ENCODE measurements at regions not wholly inside any gene's neighbourhood (a gene's known extent, or its start where the extent isn't known, plus 50 kb on each side); places are given as distances from the start of the nearest gene placed in this dataset.

DNA sequence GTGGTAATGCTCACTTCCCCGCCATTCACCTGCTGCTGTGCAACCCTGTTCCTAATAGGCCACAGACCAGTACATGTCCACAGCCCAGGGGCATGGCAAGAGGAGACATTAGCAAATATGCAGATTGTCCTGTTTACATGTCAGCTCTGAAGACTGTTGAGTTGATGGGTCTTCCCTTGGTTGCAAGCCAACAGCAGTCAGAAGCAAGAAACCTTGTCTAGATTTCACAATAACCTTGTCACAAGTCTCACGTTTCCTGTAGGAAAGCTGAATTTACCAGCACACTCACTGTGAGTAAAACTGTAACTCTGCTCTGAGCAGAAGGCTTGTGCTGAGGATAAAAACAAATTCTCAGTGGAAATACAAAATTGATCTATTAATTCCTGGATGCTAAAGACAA, 195.1 kb downstream of the HLX start:
- no peak for TF ChIP-seq CTCF (IDR thresholded peaks at IDR 0.05; ENCODE audit: low read depth, low read length)
- Histone ChIP-seq H3K9me3 (no peaks in the 10 kb centered on the region), H3K36me3 (no peaks in the 10 kb centered on the region), H3K27me3 (no peaks in the 10 kb centered on the region), H3K4me1 (no peaks in the 10 kb centered on the region), H3K4me3 (ENCODE audit: low read depth, low read length) (no peak overlapping the region)
- no peak for DNase-seq

GRCh38 chr1:221075911-221076310, 196.7 kb downstream of the HLX start:
- no peak for TF ChIP-seq CTCF (IDR thresholded peaks at IDR 0.05; ENCODE audit: low read depth, low read length)
- no peaks in the 10 kb centered on the region for H3K4me1 ChIP-seq
- no peak for DNase-seq

GRCh38 chr1:221076391-221076811, 197.2 kb downstream of the HLX start:
- H3K36me3 ChIP-seq: no peaks in the 10 kb centered on the region
- no peak for TF ChIP-seq CTCF (IDR thresholded peaks at IDR 0.05; ENCODE audit: low read depth, low read length)
- H3K27me3 ChIP-seq: no peaks in the 10 kb centered on the region
- H3K4me3 ChIP-seq (ENCODE audit: low read depth, low read length): no peak overlapping the region
- no peak for DNase-seq
- H3K9me3 ChIP-seq: no peaks in the 10 kb centered on the region
- no peaks in the 10 kb centered on the region for H3K4me1 ChIP-seq

More at GRCh38 chr1:221075911-221076310, 196.7 kb downstream of the HLX start:
- Histone ChIP-seq H3K4me3 (ENCODE audit: low read depth, low read length) (no peak overlapping the region), H3K36me3 (no peaks in the 10 kb centered on the region), H3K9me3 (no peaks in the 10 kb centered on the region), H3K27me3 (no peaks in the 10 kb centered on the region)

DNA sequence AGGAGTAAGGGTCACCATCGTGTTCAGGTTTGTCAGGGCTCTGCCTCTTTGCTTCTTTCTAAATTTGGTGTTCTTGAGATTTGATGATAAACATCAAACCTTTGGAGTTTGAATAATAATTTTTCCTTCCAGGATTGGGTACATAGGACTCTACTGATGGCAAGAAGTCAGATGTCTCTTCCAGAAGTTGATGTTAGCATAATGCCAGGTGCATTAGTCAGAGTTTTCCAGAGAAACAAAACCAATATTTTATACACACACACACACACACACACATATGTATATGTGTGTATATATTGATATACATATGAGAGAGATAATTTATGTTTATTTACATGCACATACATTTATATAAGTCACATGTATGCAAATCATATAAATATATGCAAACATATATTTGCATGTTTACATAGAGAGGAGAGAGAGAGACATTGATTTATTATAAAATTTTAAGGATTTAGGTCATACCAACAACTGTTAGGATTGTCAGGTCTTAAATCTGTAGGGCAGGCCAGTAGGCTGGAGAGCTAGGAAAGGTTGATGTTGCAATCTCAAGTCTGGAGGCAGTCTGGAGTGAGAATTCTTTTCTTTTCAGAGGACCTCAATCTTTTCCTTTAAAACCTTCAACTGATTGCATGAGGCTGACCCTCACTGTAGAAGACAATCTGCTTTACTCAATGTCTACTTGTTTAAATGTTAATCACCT, 199.2 kb downstream of the HLX start:
- Histone ChIP-seq H3K4me1 (no peaks in the 10 kb centered on the region), H3K9me3 (no peaks in the 10 kb centered on the region), H3K27me3 (no peaks in the 10 kb centered on the region), H3K36me3 (no peaks in the 10 kb centered on the region), H3K4me3 (ENCODE audit: low read depth, low read length) (no peak overlapping the region)
- DNase-seq: no peak
- TF ChIP-seq CTCF (IDR thresholded peaks at IDR 0.05; ENCODE audit: low read depth, low read length): no peak

DNA sequence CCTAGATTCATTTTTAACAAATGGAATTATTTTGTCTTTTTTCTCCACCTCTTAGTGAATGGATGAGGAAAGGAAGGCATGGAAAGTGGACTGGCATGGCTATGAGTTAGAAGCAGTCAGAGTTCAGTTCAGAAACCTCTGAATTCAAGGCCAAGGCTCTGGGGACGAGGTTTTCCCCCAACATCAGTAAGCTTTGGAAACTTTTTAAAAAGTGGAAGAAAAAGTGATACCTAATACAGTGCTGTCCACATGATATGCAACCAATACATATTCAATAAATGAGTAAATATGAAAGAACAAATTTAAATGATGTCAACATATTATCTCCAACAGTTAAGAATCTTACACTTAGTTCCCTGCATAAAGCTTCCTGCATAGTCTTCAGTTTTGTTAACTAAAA, 204.7 kb downstream of the HLX start:
- H3K27me3 ChIP-seq: no peaks in the 10 kb centered on the region
- H3K9me3 ChIP-seq: no peaks in the 10 kb centered on the region
- no peak overlapping the region for H3K4me3 ChIP-seq (ENCODE audit: low read depth, low read length)
- no peaks in the 10 kb centered on the region for H3K4me1 ChIP-seq
- no peak for TF ChIP-seq CTCF (IDR thresholded peaks at IDR 0.05; ENCODE audit: low read depth, low read length)
- no peaks in the 10 kb centered on the region for H3K36me3 ChIP-seq
- no peak for DNase-seq

- H3K27me3 ChIP-seq: no peaks in the 10 kb centered on the region
- H3K36me3 ChIP-seq: no peaks in the 10 kb centered on the region
- no peak for DNase-seq
- no peaks in the 10 kb centered on the region for H3K9me3 ChIP-seq
- H3K4me3 ChIP-seq (ENCODE audit: low read depth, low read length): no peak overlapping the region
- no peaks in the 10 kb centered on the region for H3K4me1 ChIP-seq
- no peak for TF ChIP-seq CTCF (IDR thresholded peaks at IDR 0.05; ENCODE audit: low read depth, low read length)
These were observed 205.4 kb downstream of the HLX start for GRCh38 chr1:221084681-221085080.
